EL (cell line): ENCODE measurements at regions not wholly inside any gene's neighbourhood (a gene's known extent, or its start where the extent isn't known, plus 50 kb on each side); places are given as distances from the start of the nearest gene placed in this dataset.

Experiments used
- DNase-seq: peaks from one replicate; pipeline ENCODE4 v3.0.0-alpha.2; 2016

- no peak for DNase-seq
Measured at GRCh38 chr20:17138237-17138636, 88.6 kb upstream of the PCSK2 start.

GRCh38 chr20:17140894-17141293, 85.9 kb upstream of the PCSK2 start:
- no peak for DNase-seq

- DNase-seq, result no peak
Measured at GRCh38 chr20:17141568-17141967, 85.3 kb upstream of the PCSK2 start.

- DNase-seq, result no peak
Measured at GRCh38 chr20:17142666-17143065, 84.2 kb upstream of the PCSK2 start.

- DNase-seq, result no peak
Measured at GRCh38 chr20:17150858-17151257, 76.0 kb upstream of the PCSK2 start.

GRCh38 chr20:17155401-17155800, 71.4 kb upstream of the PCSK2 start:
- no peak for DNase-seq

- DNase-seq, result no peak
Measured at GRCh38 chr20:17158701-17159100, 68.1 kb upstream of the PCSK2 start.

GRCh38 chr20:17161673-17162481, 65.0 kb upstream of the PCSK2 start:
- DNase-seq, result no peak

GRCh38 chr20:17168026-17168612, 58.7 kb upstream of the PCSK2 start:
- DNase-seq, result no peak

- DNase-seq, result no peak
Measured at GRCh38 chr20:17169585-17170136, 57.2 kb upstream of the PCSK2 start.

- DNase-seq, result no peak
Measured at GRCh38 chr20:17171746-17172280, 55.0 kb upstream of the PCSK2 start.

- no peak for DNase-seq
Measured at GRCh38 chr20:17172836-17173516, 53.9 kb upstream of the PCSK2 start.
